Dermis blood vessel endothelial cell (primary cell): ENCODE measurements at regions not wholly inside any gene's neighbourhood (a gene's known extent, or its start where the extent isn't known, plus 50 kb on each side); places are given as distances from the start of the nearest gene placed in this dataset.
"Not testable (repeated sequence)": the region's sequence is repeated elsewhere in the genome, so short reads cannot be mapped to it uniquely, and the experiment has no call there.

Experiments
- DNase-seq: peaks from one replicate; pipeline ENCODE4 v3.0.0; 2010

- DNase-seq, result peak; percentile 25
Observed at GRCh38 chr4:22573198-22573597, 57.3 kb upstream of the ADGRA3 start.

GRCh38 chr4:22573641-22574040 is 57.8 kb upstream of the ADGRA3 start:
- DNase-seq, result no peak

- DNase-seq, result no peak
Observed at GRCh38 chr4:22574424-22574823, 58.6 kb upstream of the ADGRA3 start.

- no peak for DNase-seq
Observed at GRCh38 chr4:22574880-22575279, 59.0 kb upstream of the ADGRA3 start.

GRCh38 chr4:22587253-22587652 is 71.4 kb upstream of the ADGRA3 start:
- no peak for DNase-seq

- no peak for DNase-seq
Observed at GRCh38 chr4:22593933-22594332, 78.1 kb upstream of the ADGRA3 start.

- DNase-seq, result no peak
Observed at GRCh38 chr4:22595684-22596083, 79.8 kb upstream of the ADGRA3 start.

- DNase-seq, result no peak
Observed at GRCh38 chr4:22596409-22596808, 80.5 kb upstream of the ADGRA3 start.

- DNase-seq, result no peak
Observed at GRCh38 chr4:22597471-22597870, 81.6 kb upstream of the ADGRA3 start.

- not testable (repeated sequence) for DNase-seq
Observed at GRCh38 chr4:22598113-22599047, 82.5 kb upstream of the ADGRA3 start.

GRCh38 chr4:22599228-22599928 is 83.5 kb upstream of the ADGRA3 start:
- DNase-seq, result not testable (repeated sequence)

GRCh38 chr4:22599929-22600432 is 84.1 kb upstream of the ADGRA3 start:
- not testable (repeated sequence) for DNase-seq

- not testable (repeated sequence) for DNase-seq
Observed at GRCh38 chr4:22601638-22602037, 85.8 kb upstream of the ADGRA3 start.

- DNase-seq, result peak; percentile 28
Observed at GRCh38 chr4:22607382-22607781, 85.4 kb upstream of the GBA3 start.

GRCh38 chr4:22609951-22610525 is 82.7 kb upstream of the GBA3 start:
- not testable (repeated sequence) for DNase-seq

GRCh38 chr4:22614114-22614513 is 78.6 kb upstream of the GBA3 start:
- no peak for DNase-seq

GRCh38 chr4:22616516-22616915 is 76.2 kb upstream of the GBA3 start:
- DNase-seq, result no peak

- not testable (repeated sequence) for DNase-seq
Observed at GRCh38 chr4:22620144-22620543, 72.6 kb upstream of the GBA3 start.

GRCh38 chr4:22621970-22622369 is 70.8 kb upstream of the GBA3 start:
- DNase-seq, result not testable (repeated sequence)

- not testable (repeated sequence) for DNase-seq
Observed at GRCh38 chr4:22624002-22624401, 68.7 kb upstream of the GBA3 start.

- DNase-seq, result no peak
Observed at GRCh38 chr4:22625311-22625710, 67.4 kb upstream of the GBA3 start.

- DNase-seq, result not testable (repeated sequence)
Observed at GRCh38 chr4:22627851-22628250, 64.9 kb upstream of the GBA3 start.
